SK-N-MC (cell line): ENCODE measurements at regions not wholly inside any gene's neighbourhood (a gene's known extent, or its start where the extent isn't known, plus 50 kb on each side); places are given as distances from the start of the nearest gene placed in this dataset.

ENCODE experiments used
- EZH2 ChIP-seq: fragments of 200-600 bp; sonication (generic); IDR thresholded peaks from one replicate; pipeline ENCODE4 v1.6.1; 2017; ENCODE audit warnings: antibody characterized with exemption
- FOXP2 ChIP-seq: optimal IDR thresholded peaks from 2 replicates; pipeline ENCODE3; 2011; ENCODE audit warnings: mild to moderate bottlenecking, moderate library complexity; ENCODE audit not compliant: insufficient read depth; ENCODE audit errors: extremely low read length, control extremely low read depth
- POLR2AphosphoS5 ChIP-seq: IDR thresholded peaks from 2 replicates; pipeline ENCODE4 v1.6.1; 2012; ENCODE audit warnings: mild to moderate bottlenecking, low read depth, low read length, borderline replicate concordance

- TF ChIP-seq POLR2AphosphoS5 (no peak), EZH2 (no peak), FOXP2 (no peak)
Observed at GRCh38 chr5:159402311-159402710, 72.0 kb upstream of the IL12B start.
